Stimulated activated CD8-positive, alpha-beta memory T cell treated with anti-CD3 and anti-CD28 coated beads, Interleukin-4, amount 100 ng/mL, for 48 hours (primary cell): ENCODE measurements at regions not wholly inside any gene's neighbourhood (a gene's known extent, or its start where the extent isn't known, plus 50 kb on each side); places are given as distances from the start of the nearest gene placed in this dataset.

Source experiments
- DNase-seq: peaks from one replicate; pipeline ENCODE4 v3.0.0-alpha.2; 2020

DNA sequence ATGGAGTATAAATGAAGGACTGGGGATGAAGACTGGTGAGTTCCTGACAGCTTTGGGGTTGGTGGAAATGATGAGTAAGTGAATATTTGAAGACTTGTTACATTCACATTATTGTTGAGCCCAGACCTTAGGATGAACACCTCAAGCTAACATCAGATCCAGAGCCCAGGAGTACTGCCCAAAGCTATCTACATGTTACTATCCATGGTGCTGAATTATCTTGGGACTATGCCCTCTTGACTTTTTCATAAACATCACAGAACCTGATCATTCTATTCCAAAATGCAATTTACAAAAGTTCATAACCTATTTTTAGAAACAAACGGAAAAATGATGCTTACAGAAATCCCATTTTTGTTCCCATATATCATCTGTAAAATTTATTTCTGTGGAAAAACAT lies 613.3 kb downstream of the TUSC7 start:
- no peak for DNase-seq

DNA sequence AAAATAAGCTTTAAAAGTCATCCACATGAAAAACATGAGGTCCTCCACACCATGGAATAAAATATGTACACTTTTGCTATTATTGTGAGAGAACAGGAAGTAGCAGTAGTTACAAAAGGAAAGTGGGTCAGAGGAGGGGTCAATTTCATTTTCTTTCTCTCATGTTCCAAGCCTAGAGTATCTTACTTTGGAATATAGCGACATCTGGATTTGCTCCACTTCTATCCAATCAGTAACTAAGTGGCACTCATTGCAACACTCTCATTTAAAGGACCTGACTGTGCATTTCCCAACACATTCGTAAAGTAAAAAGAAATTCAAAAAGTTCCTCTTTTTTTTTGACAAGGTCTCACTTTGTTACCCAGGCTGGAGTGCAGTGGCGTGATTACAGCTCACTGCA lies 637.3 kb downstream of the TUSC7 start:
- DNase-seq = no peak

DNA sequence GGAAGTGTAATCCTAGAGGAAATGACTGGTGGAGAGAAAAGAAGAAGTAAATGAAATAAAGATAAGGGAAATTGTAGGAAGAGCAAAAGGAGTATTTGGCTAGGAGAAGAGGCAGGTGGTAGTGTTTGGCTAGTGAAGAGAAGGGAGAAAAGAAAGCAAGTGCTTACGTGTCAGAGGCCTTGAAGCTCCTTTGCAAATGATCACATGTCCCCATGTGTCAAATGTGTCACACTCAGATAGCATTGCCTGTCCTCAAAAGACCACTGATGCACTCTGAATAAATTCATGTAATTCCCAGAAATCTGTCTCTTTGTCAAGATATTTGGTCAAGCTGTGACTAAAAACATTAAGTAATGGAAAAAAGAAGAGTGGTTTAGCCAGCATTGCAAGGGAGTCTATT lies 639.3 kb downstream of the TUSC7 start:
- DNase-seq = no peak

DNA sequence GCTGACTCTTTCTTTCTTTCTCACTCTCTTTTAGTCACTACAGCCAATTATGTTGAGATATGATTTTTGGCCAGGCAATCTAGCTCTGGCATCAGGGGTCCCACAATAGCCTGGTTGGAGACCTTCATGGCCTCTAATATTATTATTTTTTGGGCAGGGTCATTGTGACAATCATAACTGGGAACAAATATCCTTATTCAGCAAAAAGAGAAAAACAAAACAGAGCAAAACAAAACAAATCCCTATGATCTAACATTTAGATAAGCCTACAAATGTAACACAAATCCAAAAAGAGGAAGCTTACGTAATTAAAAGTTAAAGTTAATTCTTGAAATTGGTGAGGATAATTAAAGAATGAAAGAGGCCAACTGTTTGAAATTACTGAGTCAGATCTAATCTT lies 640.0 kb downstream of the TUSC7 start:
- DNase-seq = no peak

DNA sequence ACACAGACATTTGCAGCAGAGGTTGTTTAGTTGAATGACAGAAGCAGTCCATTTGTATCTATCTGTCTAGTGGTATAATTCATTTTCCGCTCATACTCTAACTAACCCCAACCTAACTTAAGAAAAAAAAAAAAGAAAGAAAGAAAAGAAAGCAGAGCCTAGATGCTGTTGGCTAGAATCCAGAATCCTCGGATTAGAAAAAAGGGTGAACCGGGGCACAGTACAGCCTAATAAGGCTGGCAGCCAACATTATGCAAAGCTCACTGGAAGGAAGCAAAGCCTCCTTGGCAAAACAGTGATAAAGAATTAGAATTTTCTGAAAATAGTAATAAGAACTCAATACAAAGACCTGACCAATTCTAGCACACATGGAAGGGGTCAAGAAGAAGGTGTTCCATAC lies 640.8 kb downstream of the TUSC7 start:
- DNase-seq = no peak

DNA sequence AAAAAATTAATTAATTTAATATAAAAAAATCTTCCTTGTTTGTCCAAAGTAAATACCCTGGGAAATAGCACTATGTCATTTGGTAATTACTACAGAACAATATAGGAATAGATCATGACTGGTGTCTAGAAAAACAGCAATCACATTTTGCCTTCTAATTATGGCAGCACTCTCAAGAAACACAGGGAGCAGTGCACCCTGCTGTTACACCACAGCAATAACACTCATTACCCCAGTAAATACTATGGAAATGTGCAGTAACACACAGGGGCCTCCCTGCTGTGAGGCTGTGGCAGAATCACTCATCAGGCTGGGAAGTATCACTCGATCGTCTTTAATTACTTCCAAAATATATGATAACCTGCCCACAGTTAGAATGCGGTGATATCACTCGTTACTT lies 646.0 kb downstream of the TUSC7 start:
- DNase-seq = no peak

DNA sequence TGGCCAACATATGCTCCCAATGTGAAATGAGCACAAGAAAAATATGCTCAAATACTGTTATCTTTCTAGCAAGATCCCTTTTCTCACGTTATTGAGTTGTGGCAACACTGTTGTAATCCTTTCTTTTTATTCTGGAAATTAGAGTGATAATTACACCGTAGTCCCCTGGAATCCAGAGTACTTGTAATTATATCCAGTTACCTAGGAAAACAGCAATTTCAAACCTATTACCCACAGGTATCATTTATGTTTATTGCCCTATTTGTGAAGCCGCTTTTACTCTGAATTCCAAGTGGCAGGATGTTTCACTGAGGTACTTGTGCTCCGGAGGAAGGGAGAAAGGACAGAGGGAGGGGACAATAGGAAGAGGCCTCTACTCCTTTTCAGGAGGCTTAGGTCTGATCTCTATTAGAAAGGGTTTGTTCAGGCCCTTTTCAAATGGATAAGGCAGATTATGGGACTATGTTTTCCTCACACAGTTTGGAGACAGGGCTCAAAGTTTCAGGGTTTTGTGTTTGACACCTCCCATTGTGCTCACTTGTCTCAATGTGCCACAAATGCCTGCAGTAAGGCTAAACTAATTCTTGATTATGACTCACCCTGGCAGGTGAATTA lies 646.6 kb downstream of the TUSC7 start:
- no peak for DNase-seq

DNA sequence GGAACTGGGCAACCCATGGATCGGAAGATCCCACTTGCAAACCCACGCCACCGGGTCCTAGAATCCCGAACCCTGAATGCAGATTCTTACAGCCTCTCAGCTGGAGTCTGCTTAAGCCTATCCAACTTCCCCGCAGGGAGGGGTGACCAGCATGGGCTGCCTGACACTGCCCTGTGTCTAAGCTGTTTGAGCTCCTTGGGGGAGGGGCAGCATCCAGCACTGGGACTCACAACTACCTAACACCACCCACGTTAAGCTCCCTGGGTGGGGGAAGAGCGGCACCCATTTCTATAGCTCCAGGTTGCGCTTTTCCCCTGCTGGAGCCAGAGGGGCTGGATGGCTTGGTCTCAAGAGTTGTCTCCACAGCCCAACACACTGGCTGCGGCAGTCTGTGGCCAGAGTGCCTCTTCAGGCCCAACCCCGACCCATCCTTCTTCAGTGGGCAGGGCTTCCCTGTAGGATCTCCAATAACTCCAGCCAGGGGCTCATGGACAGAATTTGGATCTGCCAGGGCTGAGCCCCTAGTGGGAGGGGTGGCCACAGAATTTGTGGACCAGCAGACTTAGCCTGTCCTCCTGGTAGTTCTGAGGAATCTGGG lies 649.2 kb downstream of the TUSC7 start:
- DNase-seq = no peak

DNA sequence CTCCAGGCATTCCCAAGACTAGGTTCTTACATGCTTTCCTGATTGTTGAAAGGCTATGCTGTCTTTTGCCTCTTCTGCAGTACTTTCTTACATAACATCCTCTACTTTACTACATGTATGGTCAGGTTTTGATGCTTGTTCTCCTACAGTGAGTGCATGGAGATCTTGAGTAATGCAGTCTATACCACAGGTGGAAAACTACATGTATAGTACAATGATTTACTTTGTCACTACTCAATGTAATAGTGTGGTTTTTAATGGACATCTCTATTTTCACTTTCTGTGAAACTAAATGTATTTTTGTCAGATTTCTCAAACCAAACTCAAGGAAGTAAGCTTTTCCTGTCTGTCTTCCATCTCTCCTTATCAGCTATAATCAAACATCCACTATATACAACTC lies 657.0 kb downstream of the TUSC7 start:
- DNase-seq = no peak

DNA sequence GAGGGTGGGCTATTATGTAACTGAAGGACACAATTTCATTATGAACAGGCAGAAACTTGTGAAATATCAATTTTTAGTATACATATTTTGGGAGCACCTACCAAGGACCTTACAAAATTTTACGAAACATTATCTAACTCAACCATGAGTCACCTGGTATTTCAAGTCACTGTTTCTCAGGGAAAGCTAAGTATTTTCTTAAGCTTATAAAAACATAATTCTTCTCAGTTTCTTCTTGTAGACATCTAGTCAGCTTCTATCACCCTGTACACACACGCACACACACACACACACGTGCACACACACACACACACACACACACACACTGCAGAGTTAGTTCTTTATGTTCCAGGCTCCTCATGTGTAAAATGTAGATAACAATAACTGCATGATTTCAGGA lies 658.3 kb downstream of the TUSC7 start:
- DNase-seq = no peak

DNA sequence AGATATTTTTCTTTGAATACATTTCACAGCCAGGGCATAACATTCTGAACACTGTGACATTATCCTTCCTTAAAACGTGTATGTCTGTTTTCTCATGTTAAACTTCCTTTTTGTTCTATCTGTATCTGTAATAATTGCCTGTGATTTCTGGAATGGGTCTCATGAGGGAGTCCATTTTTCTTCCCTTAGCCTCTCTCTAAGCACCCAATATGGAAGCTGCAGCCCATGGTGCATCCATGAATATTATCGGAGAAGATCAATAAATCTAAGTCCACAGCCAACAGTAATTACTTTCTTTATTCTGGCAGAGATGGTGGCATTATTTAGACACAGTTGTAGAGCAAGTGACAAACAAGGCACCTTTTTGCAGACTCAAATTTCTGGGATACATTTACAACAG lies 671.1 kb downstream of the TUSC7 start:
- no peak for DNase-seq

DNA sequence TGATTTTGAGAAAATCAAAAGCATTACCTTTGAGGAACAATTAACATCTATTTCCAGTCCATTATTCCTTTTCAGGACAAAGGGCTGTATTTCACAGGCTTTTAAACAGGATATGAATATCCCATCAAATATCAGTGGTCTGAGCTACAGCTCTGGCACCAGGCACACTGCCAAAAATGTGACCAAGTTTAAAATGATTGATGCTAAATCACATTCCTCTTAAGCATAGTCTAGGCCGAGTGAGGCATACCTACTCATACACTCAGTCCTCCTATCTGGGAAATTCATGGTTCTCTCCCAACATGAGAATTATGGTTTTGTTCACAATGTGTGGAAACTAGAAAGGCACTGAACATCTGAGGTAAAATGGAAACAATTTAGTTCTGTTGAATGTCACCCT lies 683.5 kb downstream of the TUSC7 start:
- no peak for DNase-seq

DNA sequence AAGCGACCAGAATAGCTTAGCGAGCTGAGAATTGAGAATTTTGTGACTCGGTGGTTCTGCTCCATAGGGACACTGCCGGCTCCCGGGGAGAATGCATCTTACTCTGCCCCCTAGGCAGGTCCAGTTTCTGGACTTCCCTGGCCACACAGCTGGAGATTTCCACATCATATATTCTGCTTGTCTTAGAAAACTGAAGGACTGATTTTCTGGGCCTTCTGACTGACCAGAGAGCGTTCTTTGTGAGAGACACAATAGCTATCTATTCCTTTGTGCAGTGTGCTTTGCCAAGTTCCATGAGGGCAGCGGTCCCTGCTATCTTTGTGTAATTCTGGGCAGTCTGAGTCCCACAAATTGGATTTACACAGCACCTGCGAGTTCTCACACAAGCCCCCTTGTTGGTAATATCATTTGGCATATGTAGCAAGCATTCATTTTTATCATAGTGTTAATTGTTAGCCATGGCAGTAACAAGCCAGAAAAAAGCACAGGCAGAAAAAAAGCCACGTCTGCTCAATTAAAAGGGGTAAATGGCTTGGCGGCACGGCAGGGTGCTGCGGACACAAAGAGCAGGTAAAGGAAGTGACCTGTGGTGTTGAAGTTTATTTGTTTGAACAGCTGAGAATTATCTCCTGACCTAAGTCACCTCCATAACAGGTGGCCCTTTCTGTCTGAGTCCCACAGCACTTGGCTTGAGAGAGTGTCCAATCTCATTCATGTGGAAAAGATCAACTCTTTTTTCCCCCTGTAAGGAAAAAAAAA lies 688.7 kb downstream of the TUSC7 start:
- DNase-seq = no peak

DNA sequence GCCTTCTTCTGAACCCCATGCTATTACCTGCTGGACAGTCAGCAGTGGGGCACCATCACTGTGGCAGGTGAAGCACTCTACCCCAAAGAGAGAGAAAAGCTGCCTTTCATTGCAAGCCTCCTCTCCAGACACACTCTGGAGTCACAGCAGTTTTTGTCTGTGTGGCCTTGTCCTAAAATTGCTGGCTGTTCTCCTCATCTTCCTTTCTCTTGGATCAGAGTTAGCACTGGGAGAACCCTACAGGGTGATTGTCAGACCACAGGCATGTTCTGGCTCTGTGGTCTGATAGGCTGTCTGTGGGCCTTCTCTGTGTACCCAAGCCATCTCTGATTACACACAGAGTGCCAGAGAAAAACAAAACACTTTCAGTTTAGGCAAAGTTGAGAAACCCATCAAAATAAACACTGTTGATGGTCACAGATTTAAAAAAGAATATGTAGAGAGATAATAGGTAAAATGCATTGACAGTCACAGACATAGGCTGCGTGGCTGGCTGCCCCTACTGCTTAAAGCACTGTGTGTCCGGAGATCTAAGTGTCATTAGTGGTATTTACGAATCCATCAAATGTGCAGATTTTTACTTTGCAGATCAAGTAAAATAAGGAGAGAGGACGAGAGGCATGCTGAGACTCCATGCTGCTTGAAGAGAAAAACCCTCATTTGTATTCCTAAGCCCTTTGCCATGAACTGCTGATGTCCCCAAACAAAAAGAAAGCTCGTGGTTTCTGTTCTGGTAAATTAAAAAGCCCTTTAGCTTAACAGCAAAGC lies 689.9 kb downstream of the TUSC7 start:
- DNase-seq = no peak

DNA sequence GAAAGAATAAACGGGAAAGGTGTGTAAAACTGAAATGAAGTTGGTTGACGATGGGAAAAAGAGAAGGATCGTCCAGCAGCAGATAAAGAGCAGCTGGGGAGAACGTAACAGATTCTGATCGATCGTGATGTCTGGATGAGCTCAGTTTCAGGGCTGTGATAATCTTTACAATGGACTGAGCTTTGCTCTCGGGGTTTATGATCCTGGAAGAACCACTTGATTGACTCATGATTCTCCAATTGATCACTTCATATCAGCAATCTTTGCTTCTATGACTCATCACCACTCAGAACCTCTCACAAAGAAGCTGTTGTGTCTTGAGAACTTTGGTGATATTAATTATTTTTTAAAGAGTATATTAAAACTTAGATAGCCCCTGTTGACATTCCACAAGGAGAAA lies 690.7 kb downstream of the TUSC7 start:
- no peak for DNase-seq

DNA sequence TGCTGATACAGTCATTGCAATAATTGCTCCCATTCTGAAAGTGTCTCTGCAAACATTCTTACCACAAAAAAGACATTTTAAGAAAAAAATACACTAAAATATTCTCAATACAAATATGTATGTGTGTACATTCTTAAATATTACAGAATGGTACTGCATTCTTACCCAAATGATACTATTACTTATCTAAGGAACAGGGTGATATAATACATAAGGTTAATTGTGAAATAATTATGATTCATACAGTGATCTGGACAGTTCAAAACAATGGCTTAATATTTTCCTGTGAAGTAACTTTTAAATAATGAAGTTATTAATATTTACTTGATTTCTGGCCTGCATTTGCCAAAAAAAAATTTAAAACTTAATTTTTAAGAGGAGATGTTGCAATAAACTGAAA lies 694.6 kb downstream of the TUSC7 start:
- DNase-seq = no peak

DNA sequence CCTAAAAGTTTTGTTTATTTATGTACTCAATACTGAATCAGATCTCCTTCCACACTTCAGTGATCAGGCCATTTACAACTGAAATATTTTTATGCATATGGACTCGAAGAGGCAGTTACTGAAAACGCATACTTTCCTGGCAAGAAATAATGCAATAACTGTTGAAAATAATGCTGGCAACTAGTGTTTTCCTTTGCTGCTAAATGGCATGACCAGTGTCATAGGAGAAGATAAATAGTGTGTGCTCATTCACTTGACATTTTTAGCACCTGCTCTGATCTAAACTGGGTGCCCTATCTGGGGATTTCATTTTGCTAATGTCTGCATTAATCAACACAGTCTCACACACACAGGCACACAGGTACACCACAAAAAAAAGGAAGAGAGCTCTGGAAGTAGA lies 695.2 kb downstream of the TUSC7 start:
- no peak for DNase-seq

DNA sequence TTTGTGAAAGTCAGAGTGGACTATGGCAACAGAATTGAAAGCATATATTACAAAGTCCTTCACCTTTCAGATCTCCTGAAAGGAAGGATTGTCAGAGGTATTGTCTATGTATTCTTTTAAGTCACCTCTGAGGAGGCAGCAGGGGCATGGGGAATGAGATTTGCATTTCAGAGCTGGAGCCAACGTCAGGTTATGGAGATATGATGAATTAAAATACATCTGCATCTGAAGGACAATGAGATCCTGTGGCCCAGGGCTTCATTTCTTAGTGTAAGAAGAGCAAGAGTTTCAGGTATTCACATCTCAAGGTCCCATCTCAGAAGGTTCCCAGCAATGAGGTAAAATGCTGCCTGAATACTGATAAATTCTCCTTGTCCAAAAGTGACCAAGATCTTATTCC lies 695.8 kb downstream of the TUSC7 start:
- DNase-seq = no peak

DNA sequence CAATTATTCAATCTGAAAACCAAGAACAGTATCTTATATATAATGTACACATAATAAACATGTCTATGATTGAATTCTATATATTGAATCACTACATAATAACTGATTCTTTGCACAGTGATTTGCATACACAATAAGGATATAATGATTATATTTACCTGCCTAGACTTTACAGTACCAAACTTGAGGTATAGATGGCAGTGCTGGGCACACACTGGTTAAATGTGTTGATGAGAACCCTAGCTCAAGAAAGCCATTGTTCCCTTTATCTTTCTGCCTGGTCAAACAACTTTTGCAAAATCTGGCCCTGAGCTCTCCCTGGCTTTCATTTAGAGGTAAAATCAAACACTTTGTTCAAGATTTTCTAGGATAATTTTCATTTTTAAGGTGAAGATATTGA lies 697.7 kb downstream of the TUSC7 start:
- no peak for DNase-seq

DNA sequence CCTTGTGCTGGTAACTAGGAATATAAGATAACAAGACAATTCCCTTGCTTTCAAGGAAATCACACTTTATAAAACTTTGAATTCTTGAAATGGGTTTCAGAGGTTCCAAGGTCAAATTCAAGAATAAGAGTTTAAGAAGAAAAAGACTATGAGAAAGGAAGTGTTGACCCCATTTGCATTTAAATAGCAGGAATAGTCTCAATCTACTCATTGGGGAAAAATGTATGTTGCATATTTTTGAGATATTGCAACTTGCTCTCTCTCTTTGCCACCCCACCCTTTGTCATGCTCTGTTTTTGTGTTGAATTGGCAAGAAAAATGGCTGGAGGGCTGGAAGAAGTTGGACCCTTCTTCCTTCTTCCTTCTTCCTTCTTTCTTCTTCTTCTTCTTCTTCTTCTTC lies 699.2 kb downstream of the TUSC7 start:
- DNase-seq = no peak

DNA sequence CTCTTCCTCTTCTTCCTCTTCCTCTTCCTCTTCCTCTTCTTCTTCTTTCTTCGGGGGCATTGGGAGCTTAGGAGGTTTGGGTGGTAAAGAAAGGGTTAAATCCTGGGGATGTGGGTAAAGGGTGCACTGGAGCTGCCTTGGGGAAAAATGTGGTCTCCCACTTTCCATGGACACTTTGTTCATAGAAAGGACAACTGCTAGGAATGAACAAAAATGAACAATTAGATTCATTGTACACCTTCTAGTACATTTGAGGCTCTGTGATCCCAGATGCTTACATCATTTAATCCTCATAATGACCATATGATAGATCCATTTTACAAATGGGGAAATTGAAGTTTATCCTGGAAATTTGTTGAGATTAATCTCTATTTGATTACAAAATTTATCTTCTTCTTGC lies 699.7 kb downstream of the TUSC7 start:
- DNase-seq = no peak

DNA sequence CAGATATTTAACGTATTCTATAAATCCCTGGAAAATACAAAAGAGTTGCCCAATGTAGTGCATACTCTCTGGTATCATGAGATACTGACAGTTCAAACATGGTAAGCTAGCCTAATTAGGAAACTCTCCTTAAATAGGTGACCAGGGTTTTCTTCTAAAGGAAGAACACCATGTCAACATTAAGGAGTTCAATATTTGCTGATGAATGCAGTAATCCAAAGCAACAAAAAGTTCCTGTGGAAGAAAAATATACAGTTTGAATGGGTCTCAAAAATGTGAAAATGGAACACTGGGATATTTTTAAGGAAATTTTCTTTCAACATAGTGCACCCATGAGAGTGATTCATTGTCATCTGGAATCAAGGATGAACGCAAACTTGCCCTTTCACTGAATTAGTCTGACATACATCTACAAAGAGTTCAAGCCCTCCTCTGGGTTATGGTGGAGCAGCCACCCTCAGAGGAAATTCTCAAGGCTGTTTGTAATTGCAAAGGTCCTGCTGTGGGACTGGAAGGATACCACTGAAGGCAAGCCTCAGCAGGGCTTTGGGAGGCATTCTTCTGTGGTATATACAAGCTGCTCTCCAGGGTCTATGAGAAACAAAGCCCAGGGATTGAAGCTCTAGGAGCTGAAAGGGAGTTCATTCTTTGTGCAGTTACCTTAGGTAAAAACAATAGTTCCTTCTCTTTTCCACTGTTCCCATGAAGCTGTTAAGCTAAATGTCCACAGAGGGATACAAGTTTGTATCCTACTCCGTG lies 700.3 kb downstream of the TUSC7 start:
- DNase-seq = no peak

DNA sequence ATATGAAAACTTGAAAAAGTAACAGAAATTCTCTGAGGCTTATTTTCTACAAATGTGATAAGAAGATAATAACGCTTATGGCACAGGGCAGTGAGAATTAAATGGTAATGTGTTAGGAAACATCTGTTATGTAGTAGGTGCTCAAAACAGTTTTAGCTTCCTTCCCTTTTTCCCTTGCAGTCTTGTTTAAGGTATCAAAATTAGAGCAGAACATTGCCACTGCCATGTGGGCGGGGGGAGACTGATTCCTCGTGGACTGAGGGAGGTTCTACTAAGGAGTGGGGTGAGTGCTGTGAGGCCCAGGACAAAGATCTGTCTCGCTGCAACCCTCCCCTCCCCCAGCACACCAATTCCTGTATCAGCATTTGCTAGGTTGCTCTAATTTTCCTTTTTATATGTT lies 702.4 kb downstream of the TUSC7 start:
- DNase-seq = no peak
